Peyer's patch (tissue), 4 donors: ENCODE measurements at regions not wholly inside any gene's neighbourhood (a gene's known extent, or its start where the extent isn't known, plus 50 kb on each side); places are given as distances from the start of the nearest gene placed in this dataset.

ENCODE experiments used
- POLR2A ChIP-seq, 2 donors: fragments of 450-650 bp; IDR thresholded peaks; one replicate each; pipeline ENCODE4 v1.5.1; 2017; ENCODE audit warnings: antibody characterized with exemption in 2 of 2, mild to moderate bottlenecking in 2 of 2, moderate library complexity in 2 of 2
- TF ChIP-seq, protein P1 (sequence below), 6 experiments: fragments of 450-650 bp in 4 of 6; fragments of 200-600 bp in 2 of 6; sonication (generic) in 1 of 6; IDR thresholded peaks; one replicate each; pipeline ENCODE4 v1.5.1; 2017 to 2019; ENCODE audit warnings: antibody characterized with exemption in 6 of 6, mild to moderate bottlenecking in 3 of 6, moderate library complexity in 1 of 6

DNA sequence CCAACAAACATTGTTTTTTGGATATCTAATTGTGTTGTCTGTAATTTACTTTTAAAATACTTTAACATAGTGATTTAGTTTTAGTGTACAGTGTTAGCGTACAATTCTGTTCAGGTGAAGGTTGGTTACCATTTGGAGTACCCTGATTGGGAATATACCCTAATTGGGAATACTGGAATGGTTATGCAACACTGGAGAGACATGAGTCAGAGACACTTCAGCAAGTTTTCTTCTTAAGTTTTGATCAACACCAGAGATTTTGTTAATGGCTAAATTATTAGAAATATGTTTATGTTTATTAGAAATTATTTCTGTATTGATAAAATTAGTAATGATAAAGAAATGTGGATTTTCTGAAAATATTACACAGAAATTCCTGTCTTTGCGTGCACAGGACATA lies 100.3 kb upstream of the NABP1 start:
- TF ChIP-seq, protein P1, sequence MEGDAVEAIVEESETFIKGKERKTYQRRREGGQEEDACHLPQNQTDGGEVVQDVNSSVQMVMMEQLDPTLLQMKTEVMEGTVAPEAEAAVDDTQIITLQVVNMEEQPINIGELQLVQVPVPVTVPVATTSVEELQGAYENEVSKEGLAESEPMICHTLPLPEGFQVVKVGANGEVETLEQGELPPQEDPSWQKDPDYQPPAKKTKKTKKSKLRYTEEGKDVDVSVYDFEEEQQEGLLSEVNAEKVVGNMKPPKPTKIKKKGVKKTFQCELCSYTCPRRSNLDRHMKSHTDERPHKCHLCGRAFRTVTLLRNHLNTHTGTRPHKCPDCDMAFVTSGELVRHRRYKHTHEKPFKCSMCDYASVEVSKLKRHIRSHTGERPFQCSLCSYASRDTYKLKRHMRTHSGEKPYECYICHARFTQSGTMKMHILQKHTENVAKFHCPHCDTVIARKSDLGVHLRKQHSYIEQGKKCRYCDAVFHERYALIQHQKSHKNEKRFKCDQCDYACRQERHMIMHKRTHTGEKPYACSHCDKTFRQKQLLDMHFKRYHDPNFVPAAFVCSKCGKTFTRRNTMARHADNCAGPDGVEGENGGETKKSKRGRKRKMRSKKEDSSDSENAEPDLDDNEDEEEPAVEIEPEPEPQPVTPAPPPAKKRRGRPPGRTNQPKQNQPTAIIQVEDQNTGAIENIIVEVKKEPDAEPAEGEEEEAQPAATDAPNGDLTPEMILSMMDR (IDR thresholded peaks at IDR 0.05), result no peak
- no peak for TF ChIP-seq POLR2A (IDR thresholded peaks at IDR 0.05)
